GM12892 (cell line): ENCODE measurements at regions not wholly inside any gene's neighbourhood (a gene's known extent, or its start where the extent isn't known, plus 50 kb on each side); places are given as distances from the start of the nearest gene placed in this dataset.

Source experiments
- POLR2A ChIP-seq: IDR thresholded peaks from 2 replicates; pipeline ENCODE4 v1.6.1; 2011; ENCODE audit warnings: low read depth, low read length, control low read depth
- TAF1 ChIP-seq: IDR thresholded peaks from 2 replicates; pipeline ENCODE4 v1.6.1; 2011; ENCODE audit warnings: low read depth, mild to moderate bottlenecking, control low read depth, low read length, borderline replicate concordance

DNA sequence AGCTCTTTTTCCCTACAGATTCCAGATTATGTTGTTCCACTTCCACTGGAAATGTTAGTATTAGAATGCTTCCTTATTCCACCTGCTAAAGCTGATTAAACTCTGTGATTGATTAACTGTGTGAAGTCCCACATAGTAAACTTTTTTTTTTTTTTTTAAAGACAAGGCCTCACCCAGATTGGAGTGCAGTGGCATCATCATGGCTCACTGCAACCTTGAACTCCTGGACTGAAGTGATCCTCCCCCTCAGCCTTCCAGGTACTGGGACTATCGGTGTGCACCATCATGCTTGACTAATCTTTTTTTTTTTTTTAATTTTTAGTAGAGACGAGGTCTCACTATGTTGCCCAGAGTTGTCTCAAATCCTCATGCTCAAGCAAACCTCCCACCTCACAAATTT, 108.5 kb upstream of the RBMS1 start:
- TF ChIP-seq POLR2A (no peak), TAF1 (no peak)
